ENCODE measurements at regions not wholly inside any gene's neighbourhood (a gene's known extent, or its start where the extent isn't known, plus 50 kb on each side); places are given as distances from the start of the nearest gene placed in this dataset.

DNA sequence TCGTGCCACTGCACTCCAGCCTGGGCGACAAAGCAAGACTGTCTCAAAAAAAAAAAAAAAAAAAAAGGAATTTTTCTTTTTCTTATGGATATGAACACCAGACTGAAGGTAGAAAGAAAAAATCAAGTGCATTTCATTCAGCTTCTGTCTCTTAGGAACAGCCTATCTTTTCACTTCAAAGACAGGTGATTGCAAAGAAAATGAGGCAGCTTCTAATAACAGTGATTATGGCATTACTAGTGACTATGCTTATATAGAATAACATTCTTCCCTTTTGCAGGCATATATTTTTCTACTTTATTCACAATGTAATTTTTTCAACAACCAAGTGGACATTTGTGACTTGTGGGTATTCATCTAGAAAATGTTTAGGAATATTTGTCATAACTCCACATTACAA, 295.5 kb upstream of the ATXN7L3B start:
- Mint-ChIP-seq H3K27me3 (ENCODE audit: low read depth) (no peaks in the 10 kb centered on the region), H3K4me3 (no peak overlapping the region)
- WGBS (ENCODE audit: extremely low coverage, insufficient read length, low lambda C conversion rate), result no CpG with 5 or more reads among the region's 2 CpGs

More for the DNA sequence above, 295.5 kb upstream of the ATXN7L3B start:
- no peak overlapping the region for H4K5ac ChIP-seq (ENCODE audit: insufficient read length, low read depth, low read length)
- no peak overlapping the region for H3K4ac ChIP-seq (ENCODE audit: low read depth, low read length)
- H3K4me2 ChIP-seq (ENCODE audit: insufficient read depth, insufficient read length, low read length), result no peak overlapping the region
- Mint-ChIP-seq H3K36me3 (ENCODE audit: insufficient read depth in 1 of 3, low read depth in 3 of 3) (peaks cover 0 to 16% (median 7%) of the 10 kb centered on the region in 3 experiments; a peak in 4 of 7 replicates), H3K9me3 (peaks cover 9 to 12% of the 10 kb centered on the region in 2 experiments), H3K4me1 (peaks cover 0 to 4% of the 10 kb centered on the region in 2 experiments; a peak in 1 of 4 replicates), H3K27ac (no peak overlapping the region)
- H3K79me1 ChIP-seq (ENCODE audit: insufficient read depth, low read depth, low read length, poor library complexity, severe bottlenecking), result no peaks in the 10 kb centered on the region
- no peak overlapping the region for H4K91ac ChIP-seq (ENCODE audit: insufficient read length, low read depth, low read length)
- H4K8ac ChIP-seq (replicated peaks; ENCODE audit: insufficient read length, low read depth, low read length), result no peak overlapping the region
- no peak overlapping the region for H2BK20ac ChIP-seq (ENCODE audit: low read depth, low read length, poor library complexity, severe bottlenecking)
- H2AK5ac ChIP-seq (ENCODE audit: insufficient read length, low read length), result no peak overlapping the region
- H3K4me1 ChIP-seq (ENCODE audit: insufficient read depth, low read length), result no peaks in the 10 kb centered on the region
- H3K23ac ChIP-seq (ENCODE audit: insufficient read length, low read depth, low read length), result no peak overlapping the region
- no peak overlapping the region for H2AFZ ChIP-seq (ENCODE audit: low read length)
- no peak overlapping the region for H2BK5ac ChIP-seq (ENCODE audit: insufficient read length, low read length)
- H3K23me2 ChIP-seq (ENCODE audit: insufficient read length, low read depth, low read length, poor library complexity, severe bottlenecking), result no peaks in the 10 kb centered on the region
- H3T11ph ChIP-seq (ENCODE audit: low read length), result no peak overlapping the region
- no peak overlapping the region for H3K18ac ChIP-seq (ENCODE audit: insufficient read length, low read depth, low read length)
- H3K14ac ChIP-seq (ENCODE audit: insufficient read depth, low read length), result no peak overlapping the region
- DNase-seq, result no peak
- H3K9ac ChIP-seq (ENCODE audit: extremely low read depth, insufficient read length, low read length), result no peak overlapping the region
- TF ChIP-seq, protein P1, sequence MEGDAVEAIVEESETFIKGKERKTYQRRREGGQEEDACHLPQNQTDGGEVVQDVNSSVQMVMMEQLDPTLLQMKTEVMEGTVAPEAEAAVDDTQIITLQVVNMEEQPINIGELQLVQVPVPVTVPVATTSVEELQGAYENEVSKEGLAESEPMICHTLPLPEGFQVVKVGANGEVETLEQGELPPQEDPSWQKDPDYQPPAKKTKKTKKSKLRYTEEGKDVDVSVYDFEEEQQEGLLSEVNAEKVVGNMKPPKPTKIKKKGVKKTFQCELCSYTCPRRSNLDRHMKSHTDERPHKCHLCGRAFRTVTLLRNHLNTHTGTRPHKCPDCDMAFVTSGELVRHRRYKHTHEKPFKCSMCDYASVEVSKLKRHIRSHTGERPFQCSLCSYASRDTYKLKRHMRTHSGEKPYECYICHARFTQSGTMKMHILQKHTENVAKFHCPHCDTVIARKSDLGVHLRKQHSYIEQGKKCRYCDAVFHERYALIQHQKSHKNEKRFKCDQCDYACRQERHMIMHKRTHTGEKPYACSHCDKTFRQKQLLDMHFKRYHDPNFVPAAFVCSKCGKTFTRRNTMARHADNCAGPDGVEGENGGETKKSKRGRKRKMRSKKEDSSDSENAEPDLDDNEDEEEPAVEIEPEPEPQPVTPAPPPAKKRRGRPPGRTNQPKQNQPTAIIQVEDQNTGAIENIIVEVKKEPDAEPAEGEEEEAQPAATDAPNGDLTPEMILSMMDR (conservative IDR thresholded peaks at IDR 0.05), result no peak
- no peaks in the 10 kb centered on the region for H3K9me3 ChIP-seq (ENCODE audit: control insufficient read depth, low read depth, low read length)
- no peak overlapping the region for H2BK120ac ChIP-seq (ENCODE audit: low read depth, low read length, poor library complexity, severe bottlenecking)
- no peaks in the 10 kb centered on the region for H3K27me3 ChIP-seq (ENCODE audit: insufficient read depth, low read length)
- no peak overlapping the region for H2BK12ac ChIP-seq (ENCODE audit: insufficient read length, low read depth, low read length)
- H3K27ac ChIP-seq (ENCODE audit: insufficient read length, low read depth, low read length), result no peak overlapping the region
- no peaks in the 10 kb centered on the region for H3K79me2 ChIP-seq (ENCODE audit: insufficient read depth, low read length)
- no peaks in the 10 kb centered on the region for H4K20me1 ChIP-seq (ENCODE audit: control insufficient read depth, insufficient read depth, insufficient read length)
- H3K56ac ChIP-seq (ENCODE audit: insufficient read length, low read depth, low read length), result no peak overlapping the region
- no peak overlapping the region for H2BK15ac ChIP-seq (ENCODE audit: low read depth, low read length)

Measured in H9 (cell line).